Astrocyte (in vitro differentiated cells and primary cell): ENCODE measurements at regions not wholly inside any gene's neighbourhood (a gene's known extent, or its start where the extent isn't known, plus 50 kb on each side); places are given as distances from the start of the nearest gene placed in this dataset.
A peak's percentile ranks its signal among the peaks of the same experiment; 100 is the strongest.

Source experiments
- DNase-seq: peaks from one replicate; pipeline ENCODE4 v3.0.0-alpha.2; 2010; ENCODE audit warnings: low read depth
- FAIRE-seq: peaks from 2 replicates; lab custom pipeline; 2011; peaks lifted over from hg19 to GRCh38; lab: Jason Lieb, UNC
- H2AFZ ChIP-seq: 2 replicates; pipeline ENCODE4 v1.6.0; 2012; ENCODE audit warnings: low read depth, low read length, inconsistent platforms
- H3K27ac ChIP-seq: 2 replicates; pipeline ENCODE4 v1.5.1; 2011; ENCODE audit warnings: low read depth, low read length, inconsistent platforms
- H3K27me3 ChIP-seq: 2 replicates; pipeline ENCODE4 v1.6.0; 2011; ENCODE audit warnings: low read length, inconsistent platforms; ENCODE audit not compliant: insufficient read depth
- H3K36me3 ChIP-seq: 2 replicates; pipeline ENCODE4 v1.5.1; 2011; ENCODE audit warnings: low read length, inconsistent platforms; ENCODE audit not compliant: insufficient read depth
- H3K4me1 ChIP-seq: 2 replicates; pipeline ENCODE4 v1.5.1; 2011; ENCODE audit warnings: low read length, inconsistent platforms; ENCODE audit not compliant: insufficient read depth
- H3K4me2 ChIP-seq: 2 replicates; pipeline ENCODE4 v1.6.0; 2012; ENCODE audit warnings: low read length, inconsistent platforms
- H3K4me3 ChIP-seq: 2 replicates; pipeline ENCODE4 v1.5.1; 2011; ENCODE audit warnings: low read depth, mild to moderate bottlenecking, low read length, inconsistent platforms; ENCODE audit not compliant: insufficient read depth
- H3K79me2 ChIP-seq: 2 replicates; pipeline ENCODE4 v1.6.0; 2012; ENCODE audit warnings: mild to moderate bottlenecking, low read length, inconsistent platforms; ENCODE audit not compliant: insufficient read depth
- H3K9ac ChIP-seq: 2 replicates; pipeline ENCODE4 v1.6.0; 2012; ENCODE audit warnings: mild to moderate bottlenecking, low read length, inconsistent platforms
- H3K9me3 ChIP-seq: 2 replicates; pipeline ENCODE4 v1.5.1; 2012; ENCODE audit warnings: low read depth, mild to moderate bottlenecking, low read length, inconsistent platforms; ENCODE audit not compliant: insufficient read depth
- H4K20me1 ChIP-seq: 2 replicates; pipeline ENCODE4 v1.6.0; 2012; ENCODE audit warnings: low read length, inconsistent platforms; ENCODE audit not compliant: insufficient read depth
- H3K27ac Mint-ChIP-seq: one replicate; pipeline ENCODE4 v1.8.0; 2021; ENCODE audit warnings: mild to moderate bottlenecking, mixed read lengths; ENCODE audit not compliant: unreplicated experiment
- H3K27me3 Mint-ChIP-seq: one replicate; pipeline ENCODE4 v1.8.0; 2021; ENCODE audit warnings: low read depth, mixed read lengths; ENCODE audit not compliant: unreplicated experiment
- H3K36me3 Mint-ChIP-seq: one replicate; pipeline ENCODE4 v1.8.0; 2021; ENCODE audit warnings: low read depth, mixed read lengths; ENCODE audit not compliant: unreplicated experiment
- H3K4me1 Mint-ChIP-seq: one replicate; pipeline ENCODE4 v1.8.0; 2021; ENCODE audit warnings: low read depth, mixed read lengths; ENCODE audit not compliant: unreplicated experiment
- H3K4me3 Mint-ChIP-seq: one replicate; pipeline ENCODE4 v1.8.0; 2021; ENCODE audit warnings: mild to moderate bottlenecking, moderate library complexity, mixed read lengths; ENCODE audit not compliant: unreplicated experiment
- H3K9me3 Mint-ChIP-seq: one replicate; pipeline ENCODE4 v1.8.0; 2021; ENCODE audit warnings: mild to moderate bottlenecking, mixed read lengths; ENCODE audit not compliant: unreplicated experiment
- EZH2 ChIP-seq: IDR thresholded peaks from 2 replicates; pipeline ENCODE4 v1.6.1; 2012; ENCODE audit warnings: mild to moderate bottlenecking, low read length, inconsistent platforms; ENCODE audit not compliant: insufficient read depth
- TF ChIP-seq, protein P1 (sequence below): IDR thresholded peaks from 2 replicates; pipeline ENCODE4 v1.5.1; 2011; ENCODE audit warnings: low read depth, mild to moderate bottlenecking, inconsistent platforms, low read length, moderate library complexity; ENCODE audit not compliant: insufficient read depth

- Histone ChIP-seq H3K9me3 (no peaks in the 10 kb centered on the region), H3K27ac (no peak overlapping the region), H3K27me3 (no peaks in the 10 kb centered on the region), H3K79me2 (no peaks in the 10 kb centered on the region), H3K36me3 (no peaks in the 10 kb centered on the region), H3K4me2 (no peak overlapping the region), H3K9ac (no peak overlapping the region), H4K20me1 (no peaks in the 10 kb centered on the region), H3K4me3 (no peak overlapping the region), H2AFZ (no peak overlapping the region), H3K4me1 (no peaks in the 10 kb centered on the region)
- FAIRE-seq (no peak), DNase-seq (no peak)
- Mint-ChIP-seq H3K27ac (no peak overlapping the region), H3K4me3 (no peak overlapping the region), H3K27me3 (peaks cover 5% of the 10 kb centered on the region), H3K36me3 (no peaks in the 10 kb centered on the region), H3K4me1 (peaks cover 3% of the 10 kb centered on the region), H3K9me3 (no peaks in the 10 kb centered on the region)
- TF ChIP-seq, protein P1, sequence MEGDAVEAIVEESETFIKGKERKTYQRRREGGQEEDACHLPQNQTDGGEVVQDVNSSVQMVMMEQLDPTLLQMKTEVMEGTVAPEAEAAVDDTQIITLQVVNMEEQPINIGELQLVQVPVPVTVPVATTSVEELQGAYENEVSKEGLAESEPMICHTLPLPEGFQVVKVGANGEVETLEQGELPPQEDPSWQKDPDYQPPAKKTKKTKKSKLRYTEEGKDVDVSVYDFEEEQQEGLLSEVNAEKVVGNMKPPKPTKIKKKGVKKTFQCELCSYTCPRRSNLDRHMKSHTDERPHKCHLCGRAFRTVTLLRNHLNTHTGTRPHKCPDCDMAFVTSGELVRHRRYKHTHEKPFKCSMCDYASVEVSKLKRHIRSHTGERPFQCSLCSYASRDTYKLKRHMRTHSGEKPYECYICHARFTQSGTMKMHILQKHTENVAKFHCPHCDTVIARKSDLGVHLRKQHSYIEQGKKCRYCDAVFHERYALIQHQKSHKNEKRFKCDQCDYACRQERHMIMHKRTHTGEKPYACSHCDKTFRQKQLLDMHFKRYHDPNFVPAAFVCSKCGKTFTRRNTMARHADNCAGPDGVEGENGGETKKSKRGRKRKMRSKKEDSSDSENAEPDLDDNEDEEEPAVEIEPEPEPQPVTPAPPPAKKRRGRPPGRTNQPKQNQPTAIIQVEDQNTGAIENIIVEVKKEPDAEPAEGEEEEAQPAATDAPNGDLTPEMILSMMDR, result no peak
- TF ChIP-seq EZH2, result no peak
Observed at GRCh38 chr14:22071006-22071405, 397.4 kb upstream of the OR4E1 start.

DNA sequence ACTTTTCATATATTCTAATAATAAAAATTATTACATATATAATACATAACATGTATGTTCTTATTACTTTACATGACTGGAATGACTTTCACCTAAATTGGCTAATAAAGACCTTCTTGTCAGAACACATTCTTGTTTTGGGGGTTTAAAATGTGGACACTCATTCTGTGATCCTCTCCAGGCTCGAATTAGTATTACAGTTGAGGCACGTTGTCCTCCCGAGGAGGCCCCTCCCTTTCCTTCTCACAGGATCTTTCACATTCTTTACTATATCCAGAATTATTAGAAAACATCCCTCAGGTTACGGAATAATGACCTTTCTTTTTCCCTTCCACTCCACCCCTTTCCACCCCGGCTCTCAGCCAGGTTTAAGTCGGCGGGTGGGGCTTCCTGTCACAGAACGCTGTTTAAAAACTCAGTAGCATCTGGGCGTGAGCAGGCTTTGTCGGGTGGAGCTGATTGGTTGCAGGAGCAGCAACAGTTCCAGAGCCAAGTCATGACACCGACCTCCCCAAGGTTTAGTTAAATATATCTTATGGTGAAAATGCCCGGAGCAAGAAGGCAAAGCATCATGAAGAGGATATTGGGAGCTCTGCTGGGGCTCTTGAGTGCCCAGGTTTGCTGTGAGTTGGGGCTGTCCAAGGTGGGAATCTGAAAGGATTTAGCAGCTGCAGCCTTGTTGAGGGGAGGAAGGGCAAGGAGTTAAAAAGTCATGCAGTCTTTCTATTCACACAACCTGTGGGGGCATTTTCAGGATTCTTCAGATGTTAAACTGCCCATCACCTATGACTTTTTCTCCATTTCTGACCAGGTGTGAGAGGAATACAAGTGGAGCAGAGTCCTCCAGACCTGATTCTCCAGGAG lies 396.7 kb upstream of the OR4E1 start:
- Histone ChIP-seq H4K20me1 (no peaks in the 10 kb centered on the region), H3K27me3 (no peaks in the 10 kb centered on the region), H3K27ac (no peak overlapping the region), H3K4me3 (no peak overlapping the region), H3K79me2 (no peaks in the 10 kb centered on the region), H3K9ac (no peak overlapping the region), H3K9me3 (no peaks in the 10 kb centered on the region), H3K36me3 (no peaks in the 10 kb centered on the region), H2AFZ (peak overlapping the region; percentile 56), H3K4me1 (no peaks in the 10 kb centered on the region), H3K4me2 (no peak overlapping the region)
- Mint-ChIP-seq H3K4me1 (peaks cover 4% of the 10 kb centered on the region), H3K36me3 (no peaks in the 10 kb centered on the region), H3K27me3 (peaks cover 5% of the 10 kb centered on the region), H3K27ac (no peak overlapping the region), H3K9me3 (no peaks in the 10 kb centered on the region), H3K4me3 (peak overlapping the region; percentile 31)
- no peak for DNase-seq
- no peak for FAIRE-seq
- TF ChIP-seq, protein P1, result no peak
- no peak for TF ChIP-seq EZH2

DNA sequence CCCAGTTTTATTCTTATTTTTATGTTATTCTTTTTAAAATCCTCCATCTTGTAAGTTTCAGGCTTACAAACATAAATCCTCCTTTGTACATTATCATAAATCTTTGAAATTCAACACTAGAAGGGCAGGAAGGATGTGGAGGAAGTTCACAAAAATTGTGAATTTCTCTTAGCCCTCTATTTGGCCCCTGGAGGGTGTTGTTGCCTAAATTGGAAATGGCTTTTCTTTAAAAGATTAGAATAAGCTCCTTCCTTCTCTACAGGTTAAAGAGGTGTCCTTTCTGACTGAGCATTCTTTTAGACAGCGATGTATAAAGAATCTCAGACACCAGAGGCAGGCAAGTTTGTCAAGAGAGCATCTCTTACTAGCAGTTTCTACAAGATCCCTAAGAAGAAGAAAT lies 391.7 kb upstream of the OR4E1 start:
- no peaks in the 10 kb centered on the region for H3K36me3 ChIP-seq
- no peaks in the 10 kb centered on the region for H3K27me3 ChIP-seq
- H3K79me2 ChIP-seq, result no peaks in the 10 kb centered on the region
- H3K4me3 ChIP-seq, result no peak overlapping the region
- H3K9ac ChIP-seq, result no peak overlapping the region
- TF ChIP-seq, protein P1, result no peak
- no peak for TF ChIP-seq EZH2
- Mint-ChIP-seq H3K27me3 (no peaks in the 10 kb centered on the region), H3K36me3 (no peaks in the 10 kb centered on the region), H3K27ac (no peak overlapping the region), H3K9me3 (no peaks in the 10 kb centered on the region), H3K4me3 (no peak overlapping the region), H3K4me1 (peaks cover 4% of the 10 kb centered on the region)
- H2AFZ ChIP-seq, result no peak overlapping the region
- DNase-seq, result no peak
- H3K4me2 ChIP-seq, result no peak overlapping the region
- FAIRE-seq, result no peak
- no peak overlapping the region for H3K27ac ChIP-seq
- no peaks in the 10 kb centered on the region for H3K4me1 ChIP-seq
- H3K9me3 ChIP-seq, result no peaks in the 10 kb centered on the region
- H4K20me1 ChIP-seq, result no peaks in the 10 kb centered on the region
